Skin of body (tissue), 1 donor: ENCODE measurements at regions not wholly inside any gene's neighbourhood (a gene's known extent, or its start where the extent isn't known, plus 50 kb on each side); places are given as distances from the start of the nearest gene placed in this dataset.
"Not testable (repeated sequence)": the region's sequence is repeated elsewhere in the genome, so short reads cannot be mapped to it uniquely, and the experiment has no call there.

Experiments
- DNase-seq: peaks from one replicate; lab custom pipeline; 2025; lab: John Stamatoyannopoulos, UW

- no peak for DNase-seq
Observed at GRCh38 chr19:28176193-28176592, 1036.8 kb downstream of the UQCRFS1 start.

- no peak for DNase-seq
Observed at GRCh38 chr19:28171983-28172382, 1041.0 kb downstream of the UQCRFS1 start.

- no peak for DNase-seq
Observed at GRCh38 chr19:28170066-28170465, 1042.9 kb downstream of the UQCRFS1 start.

- DNase-seq, result no peak
Observed at GRCh38 chr19:28169168-28169887, 1043.6 kb downstream of the UQCRFS1 start.

- no peak for DNase-seq
Observed at GRCh38 chr19:28168557-28168956, 1044.4 kb downstream of the UQCRFS1 start.

- no peak for DNase-seq
Observed at GRCh38 chr19:28166025-28166424, 1046.9 kb downstream of the UQCRFS1 start.

GRCh38 chr19:28164214-28164613 is 1048.7 kb downstream of the UQCRFS1 start:
- no peak for DNase-seq

GRCh38 chr19:28159065-28159464 is 1053.9 kb downstream of the UQCRFS1 start:
- DNase-seq, result no peak

GRCh38 chr19:28155265-28155664 is 1057.7 kb downstream of the UQCRFS1 start:
- DNase-seq, result no peak

GRCh38 chr19:28154077-28154476 is 1058.9 kb downstream of the UQCRFS1 start:
- no peak for DNase-seq

GRCh38 chr19:28153123-28153522 is 1059.8 kb downstream of the UQCRFS1 start:
- DNase-seq, result no peak

- no peak for DNase-seq
Observed at GRCh38 chr19:28152195-28152594, 1060.8 kb downstream of the UQCRFS1 start.

- DNase-seq, result no peak
Observed at GRCh38 chr19:28150129-28150528, 1062.8 kb downstream of the UQCRFS1 start.

GRCh38 chr19:28148554-28148953 is 1064.4 kb downstream of the UQCRFS1 start:
- DNase-seq, result no peak

GRCh38 chr19:28142258-28142657 is 1070.7 kb downstream of the UQCRFS1 start:
- no peak for DNase-seq

- no peak for DNase-seq
Observed at GRCh38 chr19:28140201-28140600, 1072.8 kb downstream of the UQCRFS1 start.

GRCh38 chr19:28137772-28138171 is 1075.2 kb downstream of the UQCRFS1 start:
- no peak for DNase-seq

GRCh38 chr19:28136796-28137195 is 1076.2 kb downstream of the UQCRFS1 start:
- no peak for DNase-seq

GRCh38 chr19:28135825-28136224 is 1077.1 kb downstream of the UQCRFS1 start:
- no peak for DNase-seq

GRCh38 chr19:28134311-28134710 is 1078.6 kb downstream of the UQCRFS1 start:
- DNase-seq, result no peak

GRCh38 chr19:28130881-28131280 is 1082.1 kb downstream of the UQCRFS1 start:
- not testable (repeated sequence) for DNase-seq

GRCh38 chr19:28130066-28130511 is 1082.9 kb downstream of the UQCRFS1 start:
- DNase-seq, result no peak

- DNase-seq, result no peak
Observed at GRCh38 chr19:28128341-28128740, 1084.6 kb downstream of the UQCRFS1 start.
